ENCODE measurements at regions not wholly inside any gene's neighbourhood (a gene's known extent, or its start where the extent isn't known, plus 50 kb on each side); places are given as distances from the start of the nearest gene placed in this dataset.
"Not testable (repeated sequence)": the region's sequence is repeated elsewhere in the genome, so short reads cannot be mapped to it uniquely, and the experiment has no call there.

DNA sequence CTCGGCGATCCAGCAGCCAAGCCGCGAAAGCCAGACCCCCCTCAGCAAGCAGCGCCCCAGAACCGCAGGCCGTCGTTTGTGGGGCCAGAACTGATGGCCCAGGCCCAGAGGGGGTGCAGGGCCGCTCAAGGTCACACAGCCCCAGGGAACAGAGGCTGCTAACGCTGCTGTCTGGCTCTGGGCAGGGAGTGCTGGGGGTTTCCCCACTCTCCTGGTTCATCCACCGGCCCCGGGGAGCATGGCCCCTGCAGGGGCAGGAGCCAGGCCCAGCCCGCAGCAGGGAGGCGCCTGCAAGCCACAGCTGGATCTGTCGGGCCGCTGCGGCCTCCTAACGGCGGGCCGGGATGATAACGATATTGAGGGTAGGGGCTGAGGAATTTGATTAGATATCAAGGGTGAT lies 64.8 kb upstream of the IGFBPL1 start:
- no peak for ATAC-seq
- DNase-seq (ENCODE audit: low spot score) = no peak
- Mint-ChIP-seq H3K4me3 (no peak overlapping the region), H3K36me3 (no peaks in the 10 kb centered on the region), H3K27ac (no peak overlapping the region), H3K27me3 (ENCODE audit: low read depth) (no peaks in the 10 kb centered on the region), H3K4me1 (peaks cover 39% of the 10 kb centered on the region), H3K9me3 (0 out of 2 replicates have a peak, but pooled peaks cover 4% of the 10 kb centered on the region)
- POLR2A ChIA-PET = no interaction called here
- CTCF ChIA-PET = no interaction called here
- TF ChIP-seq TEAD4 (CRISPR knock-in tag; IDR thresholded peaks at IDR 0.05) (no peak), OVOL2 (CRISPR knock-in tag; IDR thresholded peaks at IDR 0.05; ENCODE audit: borderline replicate concordance) (no peak), SMAD3 (CRISPR knock-in tag; IDR thresholded peaks at IDR 0.05; ENCODE audit: borderline replicate concordance) (no peak), ETV6 (CRISPR knock-in tag; IDR thresholded peaks at IDR 0.05) (no peak), NR3C1 (CRISPR knock-in tag; conservative IDR thresholded peaks at IDR 0.05; ENCODE audit: low read depth) (no peak), GRHL2 (CRISPR knock-in tag; IDR thresholded peaks at IDR 0.05; ENCODE audit: insufficient replicate concordance, severe bottlenecking) (no peak), RELA (CRISPR knock-in tag; IDR thresholded peaks at IDR 0.05; ENCODE audit: borderline replicate concordance) (no peak), SOX15 (CRISPR knock-in tag; IDR thresholded peaks at IDR 0.05) (no peak), TEAD1 (CRISPR knock-in tag; IDR thresholded peaks at IDR 0.05) (no peak)
- TF ChIP-seq, protein P1, sequence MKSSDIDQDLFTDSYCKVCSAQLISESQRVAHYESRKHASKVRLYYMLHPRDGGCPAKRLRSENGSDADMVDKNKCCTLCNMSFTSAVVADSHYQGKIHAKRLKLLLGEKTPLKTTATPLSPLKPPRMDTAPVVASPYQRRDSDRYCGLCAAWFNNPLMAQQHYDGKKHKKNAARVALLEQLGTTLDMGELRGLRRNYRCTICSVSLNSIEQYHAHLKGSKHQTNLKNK (CRISPR knock-in tag; IDR thresholded peaks at IDR 0.05) = no peak
- TF ChIP-seq, protein P2, sequence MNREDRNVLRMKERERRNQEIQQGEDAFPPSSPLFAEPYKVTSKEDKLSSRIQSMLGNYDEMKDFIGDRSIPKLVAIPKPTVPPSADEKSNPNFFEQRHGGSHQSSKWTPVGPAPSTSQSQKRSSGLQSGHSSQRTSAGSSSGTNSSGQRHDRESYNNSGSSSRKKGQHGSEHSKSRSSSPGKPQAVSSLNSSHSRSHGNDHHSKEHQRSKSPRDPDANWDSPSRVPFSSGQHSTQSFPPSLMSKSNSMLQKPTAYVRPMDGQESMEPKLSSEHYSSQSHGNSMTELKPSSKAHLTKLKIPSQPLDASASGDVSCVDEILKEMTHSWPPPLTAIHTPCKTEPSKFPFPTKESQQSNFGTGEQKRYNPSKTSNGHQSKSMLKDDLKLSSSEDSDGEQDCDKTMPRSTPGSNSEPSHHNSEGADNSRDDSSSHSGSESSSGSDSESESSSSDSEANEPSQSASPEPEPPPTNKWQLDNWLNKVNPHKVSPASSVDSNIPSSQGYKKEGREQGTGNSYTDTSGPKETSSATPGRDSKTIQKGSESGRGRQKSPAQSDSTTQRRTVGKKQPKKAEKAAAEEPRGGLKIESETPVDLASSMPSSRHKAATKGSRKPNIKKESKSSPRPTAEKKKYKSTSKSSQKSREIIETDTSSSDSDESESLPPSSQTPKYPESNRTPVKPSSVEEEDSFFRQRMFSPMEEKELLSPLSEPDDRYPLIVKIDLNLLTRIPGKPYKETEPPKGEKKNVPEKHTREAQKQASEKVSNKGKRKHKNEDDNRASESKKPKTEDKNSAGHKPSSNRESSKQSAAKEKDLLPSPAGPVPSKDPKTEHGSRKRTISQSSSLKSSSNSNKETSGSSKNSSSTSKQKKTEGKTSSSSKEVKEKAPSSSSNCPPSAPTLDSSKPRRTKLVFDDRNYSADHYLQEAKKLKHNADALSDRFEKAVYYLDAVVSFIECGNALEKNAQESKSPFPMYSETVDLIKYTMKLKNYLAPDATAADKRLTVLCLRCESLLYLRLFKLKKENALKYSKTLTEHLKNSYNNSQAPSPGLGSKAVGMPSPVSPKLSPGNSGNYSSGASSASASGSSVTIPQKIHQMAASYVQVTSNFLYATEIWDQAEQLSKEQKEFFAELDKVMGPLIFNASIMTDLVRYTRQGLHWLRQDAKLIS (CRISPR knock-in tag; IDR thresholded peaks at IDR 0.05; ENCODE audit: borderline replicate concordance) = no peak
- TF ChIP-seq, protein P3, sequence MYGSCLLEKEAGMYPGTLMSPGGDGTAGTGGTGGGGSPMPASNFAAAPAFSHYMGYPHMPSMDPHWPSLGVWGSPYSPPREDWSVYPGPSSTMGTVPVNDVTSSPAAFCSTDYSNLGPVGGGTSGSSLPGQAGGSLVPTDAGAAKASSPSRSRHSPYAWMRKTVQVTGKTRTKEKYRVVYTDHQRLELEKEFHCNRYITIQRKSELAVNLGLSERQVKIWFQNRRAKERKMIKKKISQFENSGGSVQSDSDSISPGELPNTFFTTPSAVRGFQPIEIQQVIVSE (CRISPR knock-in tag; IDR thresholded peaks at IDR 0.05; ENCODE audit: borderline replicate concordance) = no peak
- TF ChIP-seq, protein P4, sequence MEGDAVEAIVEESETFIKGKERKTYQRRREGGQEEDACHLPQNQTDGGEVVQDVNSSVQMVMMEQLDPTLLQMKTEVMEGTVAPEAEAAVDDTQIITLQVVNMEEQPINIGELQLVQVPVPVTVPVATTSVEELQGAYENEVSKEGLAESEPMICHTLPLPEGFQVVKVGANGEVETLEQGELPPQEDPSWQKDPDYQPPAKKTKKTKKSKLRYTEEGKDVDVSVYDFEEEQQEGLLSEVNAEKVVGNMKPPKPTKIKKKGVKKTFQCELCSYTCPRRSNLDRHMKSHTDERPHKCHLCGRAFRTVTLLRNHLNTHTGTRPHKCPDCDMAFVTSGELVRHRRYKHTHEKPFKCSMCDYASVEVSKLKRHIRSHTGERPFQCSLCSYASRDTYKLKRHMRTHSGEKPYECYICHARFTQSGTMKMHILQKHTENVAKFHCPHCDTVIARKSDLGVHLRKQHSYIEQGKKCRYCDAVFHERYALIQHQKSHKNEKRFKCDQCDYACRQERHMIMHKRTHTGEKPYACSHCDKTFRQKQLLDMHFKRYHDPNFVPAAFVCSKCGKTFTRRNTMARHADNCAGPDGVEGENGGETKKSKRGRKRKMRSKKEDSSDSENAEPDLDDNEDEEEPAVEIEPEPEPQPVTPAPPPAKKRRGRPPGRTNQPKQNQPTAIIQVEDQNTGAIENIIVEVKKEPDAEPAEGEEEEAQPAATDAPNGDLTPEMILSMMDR (IDR thresholded peaks at IDR 0.05) = no peak

DNA sequence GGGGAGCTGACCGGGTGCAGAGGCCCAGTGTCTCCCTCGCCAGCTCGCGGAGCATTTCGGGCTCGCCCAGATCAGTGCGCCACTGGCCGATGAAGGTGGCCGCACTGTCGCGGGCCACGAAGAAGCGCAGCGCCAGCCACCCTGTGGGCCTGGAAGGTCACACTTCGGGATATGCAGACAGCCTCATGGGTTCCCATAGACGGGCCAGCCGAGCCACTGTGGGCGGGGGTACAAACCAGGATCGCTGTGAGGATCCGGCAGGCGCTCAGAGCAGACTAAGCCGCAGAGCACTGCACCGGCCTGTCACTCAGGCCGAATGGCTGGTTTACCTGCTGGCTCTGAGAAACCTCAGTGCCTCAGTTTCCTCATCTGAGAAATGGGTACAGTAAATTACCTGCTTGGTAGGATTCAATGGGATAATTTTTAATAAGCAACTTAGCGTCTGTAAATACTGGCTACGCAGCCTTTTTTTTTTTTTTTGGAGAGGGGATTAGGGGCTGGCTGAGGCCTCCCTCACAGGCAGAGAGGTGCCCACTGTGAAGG lies 64.0 kb upstream of the IGFBPL1 start:
- Mint-ChIP-seq H3K27ac (no peak overlapping the region), H3K27me3 (ENCODE audit: low read depth) (no peaks in the 10 kb centered on the region), H3K4me3 (no peak overlapping the region), H3K9me3 (0 out of 2 replicates have a peak, but pooled peaks cover 4% of the 10 kb centered on the region), H3K36me3 (no peaks in the 10 kb centered on the region), H3K4me1 (peaks cover 46% of the 10 kb centered on the region)
- ATAC-seq (no peak), DNase-seq (ENCODE audit: low spot score) (no peak)
- ChIA-PET CTCF (no interaction called here), POLR2A (no interaction called here)
- TF ChIP-seq, protein P5, sequence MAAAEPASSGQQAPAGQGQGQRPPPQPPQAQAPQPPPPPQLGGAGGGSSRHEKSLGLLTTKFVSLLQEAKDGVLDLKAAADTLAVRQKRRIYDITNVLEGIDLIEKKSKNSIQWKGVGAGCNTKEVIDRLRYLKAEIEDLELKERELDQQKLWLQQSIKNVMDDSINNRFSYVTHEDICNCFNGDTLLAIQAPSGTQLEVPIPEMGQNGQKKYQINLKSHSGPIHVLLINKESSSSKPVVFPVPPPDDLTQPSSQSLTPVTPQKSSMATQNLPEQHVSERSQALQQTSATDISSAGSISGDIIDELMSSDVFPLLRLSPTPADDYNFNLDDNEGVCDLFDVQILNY (CRISPR knock-in tag; IDR thresholded peaks at IDR 0.05) = no peak
- TF ChIP-seq, protein P6, sequence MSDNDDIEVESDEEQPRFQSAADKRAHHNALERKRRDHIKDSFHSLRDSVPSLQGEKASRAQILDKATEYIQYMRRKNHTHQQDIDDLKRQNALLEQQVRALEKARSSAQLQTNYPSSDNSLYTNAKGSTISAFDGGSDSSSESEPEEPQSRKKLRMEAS (CRISPR knock-in tag; IDR thresholded peaks at IDR 0.05) = no peak
- no peak for TF ChIP-seq FOXP1 (CRISPR knock-in tag; IDR thresholded peaks at IDR 0.05; ENCODE audit: borderline replicate concordance)

DNA sequence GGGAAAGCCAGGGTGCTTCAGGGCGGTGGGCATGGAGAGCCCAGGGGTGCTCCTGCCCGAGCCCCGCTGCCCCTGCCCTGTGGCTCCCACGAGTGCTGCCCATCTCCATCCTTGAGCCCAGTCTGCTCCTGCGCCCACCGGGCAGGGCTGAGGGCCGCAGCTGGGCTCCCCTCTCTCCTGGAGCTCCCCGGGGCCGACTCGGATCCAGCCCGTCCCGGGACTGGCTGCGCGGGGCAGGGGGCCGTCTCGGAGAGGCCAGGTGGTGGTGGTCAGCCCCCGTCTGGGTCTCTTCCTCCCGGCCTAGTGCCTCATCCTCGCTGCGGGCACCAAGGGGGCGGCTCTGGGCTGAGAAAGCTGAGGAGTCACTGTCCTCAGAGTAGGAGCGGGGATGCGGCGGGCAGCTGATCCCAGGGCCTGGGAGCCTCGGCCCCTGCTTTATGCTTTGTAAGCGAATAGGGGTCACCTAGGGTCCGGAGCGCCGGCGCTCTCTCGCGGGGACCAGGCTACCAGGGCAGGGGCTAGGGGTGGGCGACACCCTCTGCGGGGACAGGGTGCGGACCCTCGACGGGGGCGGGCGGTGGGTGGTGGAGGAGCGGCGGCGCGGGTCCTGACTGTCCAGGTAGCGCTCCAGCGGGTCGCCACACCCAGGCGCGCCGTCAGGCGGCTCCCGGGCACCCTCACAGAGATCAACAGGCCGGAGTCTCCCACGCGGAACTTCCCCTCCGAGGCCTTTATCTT lies 63.3 kb upstream of the IGFBPL1 start:
- DNase-seq (ENCODE audit: low spot score); ATAC-seq; H3K4me3 Mint-ChIP-seq; H3K27me3 Mint-ChIP-seq (ENCODE audit: low read depth); H3K9me3 Mint-ChIP-seq; H3K27ac Mint-ChIP-seq; H3K36me3 Mint-ChIP-seq; CTCF ChIA-PET: not testable (repeated sequence)
- H3K4me1 Mint-ChIP-seq = peaks cover 52% of the 10 kb centered on the region
- POLR2A ChIA-PET = interaction anchor here (0.6 kb wide), 1 partner anchor 14 kb away, joined by 4 read pairs; no protein-coding TSS in a partner anchor
